GM23248 (cell line): ENCODE measurements at regions not wholly inside any gene's neighbourhood (a gene's known extent, or its start where the extent isn't known, plus 50 kb on each side); places are given as distances from the start of the nearest gene placed in this dataset.
"Not testable (repeated sequence)": the region's sequence is repeated elsewhere in the genome, so short reads cannot be mapped to it uniquely, and the experiment has no call there.

Experiments used
- DNase-seq: peaks from one replicate; pipeline ENCODE4 v3.0.0-alpha.2; 2015
- H2AFZ ChIP-seq: fragments of 200-600 bp; sonication (generic); 2 replicates; pipeline ENCODE4 v1.6.1; 2016; ENCODE audit warnings: antibody characterized with exemption
- H3F3A ChIP-seq: fragments of 200-600 bp; sonication (generic); 2 replicates; pipeline ENCODE4 v1.6.1; 2016; ENCODE audit warnings: mild to moderate bottlenecking, antibody characterized with exemption, mixed run types; ENCODE audit not compliant: insufficient read depth
- H3K27ac ChIP-seq: fragments of 200-600 bp; sonication (generic); 2 replicates; pipeline ENCODE4 v1.5.1; 2016; ENCODE audit warnings: mild to moderate bottlenecking
- H3K27me3 ChIP-seq: fragments of 200-600 bp; sonication (generic); replicated peaks from 2 replicates; pipeline ENCODE4 v1.6.1; 2016; ENCODE audit warnings: mild to moderate bottlenecking; ENCODE audit not compliant: insufficient read depth
- H3K36me3 ChIP-seq: fragments of 200-600 bp; sonication (generic); 2 replicates; pipeline ENCODE4 v1.6.1; 2016; ENCODE audit warnings: low read depth, mild to moderate bottlenecking
- H3K4me1 ChIP-seq: fragments of 200-600 bp; sonication (generic); 2 replicates; pipeline ENCODE4 v1.6.1; 2016; ENCODE audit warnings: mild to moderate bottlenecking; ENCODE audit not compliant: insufficient read depth
- H3K4me2 ChIP-seq: fragments of 200-600 bp; sonication (generic); one replicate; pipeline ENCODE4 v1.6.1; 2016; ENCODE audit warnings: mild to moderate bottlenecking; ENCODE audit not compliant: unreplicated experiment
- H3K4me3 ChIP-seq: fragments of 200-600 bp; sonication (generic); 2 replicates; pipeline ENCODE4 v1.5.1; 2016; ENCODE audit warnings: mild to moderate bottlenecking
- H3K79me2 ChIP-seq: fragments of 200-600 bp; sonication (generic); 2 replicates; pipeline ENCODE4 v1.6.1; 2016; ENCODE audit warnings: mild to moderate bottlenecking; ENCODE audit not compliant: insufficient read depth
- H3K9ac ChIP-seq: fragments of 200-600 bp; sonication (generic); 2 replicates; pipeline ENCODE4 v1.6.1; 2016; ENCODE audit warnings: mild to moderate bottlenecking
- H3K9me2 ChIP-seq: fragments of 200-600 bp; sonication (generic); 2 replicates; pipeline ENCODE4 v1.6.1; 2016; ENCODE audit warnings: mixed run types, mild to moderate bottlenecking, moderate library complexity; ENCODE audit not compliant: insufficient read depth
- H3K9me3 ChIP-seq: fragments of 200-600 bp; sonication (generic); one replicate; pipeline ENCODE4 v1.6.1; 2017; ENCODE audit warnings: low read depth
- H4K20me1 ChIP-seq: fragments of 200-600 bp; sonication (generic); 2 replicates; pipeline ENCODE4 v1.6.0; 2016; ENCODE audit not compliant: insufficient read depth
- EZH2 ChIP-seq: fragments of 200-600 bp; sonication (generic); IDR thresholded peaks from 2 replicates; pipeline ENCODE4 v1.6.1; 2018; ENCODE audit warnings: antibody characterized with exemption, mild to moderate bottlenecking; ENCODE audit not compliant: insufficient read depth, poor library complexity, severe bottlenecking
- EZH2phosphoT487 ChIP-seq: fragments of 200-600 bp; sonication (generic); IDR thresholded peaks from 2 replicates; pipeline ENCODE4 v1.6.1; 2018; ENCODE audit warnings: antibody characterized with exemption, moderate library complexity, mild to moderate bottlenecking, low read depth; ENCODE audit not compliant: insufficient read depth
- WGBS, 2 experiments: methylation state at CpG; one replicate each; pipeline ENCODE4 v1.1.6; 2015 to 2017; ENCODE audit warnings: low lambda C conversion rate in 2 of 2, low coverage in 1 of 2; ENCODE audit errors: missing lambda C conversion rate in 2 of 2; 5-methylcytosine and 5-hydroxymethylcytosine counted together
- in situ Hi-C: fragments of 300-500 bp; cut with MboI; formaldehyde crosslinking; loops from 2 replicates; pipeline ENCODE4 v1.15.0; 2020

GRCh38 chr9:82764061-82764668 is 298.8 kb downstream of the RASEF start:
- WGBS, 2 experiments: 26 to 31% methylated on average over 5 of the region's 5 CpGs
- H3K9me2 ChIP-seq: no peaks in the 10 kb centered on the region
- no peaks in the 10 kb centered on the region for H3K79me2 ChIP-seq
- no peak for DNase-seq
- no peak overlapping the region for H3K27ac ChIP-seq
- no peaks in the 10 kb centered on the region for H3K4me1 ChIP-seq
- H2AFZ ChIP-seq: no peak overlapping the region
- H3K9me3 ChIP-seq: no peaks in the 10 kb centered on the region
- H4K20me1 ChIP-seq: no peaks in the 10 kb centered on the region
- H3K9ac ChIP-seq: no peak overlapping the region
- no peak for TF ChIP-seq EZH2
- no peak for TF ChIP-seq EZH2phosphoT487
- no peaks in the 10 kb centered on the region for H3K27me3 ChIP-seq
- no peaks in the 10 kb centered on the region for H3K36me3 ChIP-seq
- in situ Hi-C loops: no loop called here
- no peak overlapping the region for H3K4me2 ChIP-seq
- no peaks in the 10 kb centered on the region for H3F3A ChIP-seq
- H3K4me3 ChIP-seq: no peak overlapping the region

- WGBS, 2 experiments: 62 to 65% methylated on average over 15 to 19 of the region's 20 CpGs
- H3K79me2 ChIP-seq, H3F3A ChIP-seq, H3K9me2 ChIP-seq, H2AFZ ChIP-seq, H3K27me3 ChIP-seq, H3K4me3 ChIP-seq, H4K20me1 ChIP-seq, H3K36me3 ChIP-seq, H3K9ac ChIP-seq, H3K27ac ChIP-seq, H3K4me1 ChIP-seq, in situ Hi-C loops, DNase-seq, H3K4me2 ChIP-seq, H3K9me3 ChIP-seq: not testable (repeated sequence)
Measured at GRCh38 chr9:82774707-82775231, 288.2 kb downstream of the RASEF start.

- DNase-seq: no peak
- no peaks in the 10 kb centered on the region for H3K36me3 ChIP-seq
- no peaks in the 10 kb centered on the region for H3F3A ChIP-seq
- no peaks in the 10 kb centered on the region for H4K20me1 ChIP-seq
- H3K27ac ChIP-seq: no peak overlapping the region
- H3K4me1 ChIP-seq: no peaks in the 10 kb centered on the region
- TF ChIP-seq EZH2phosphoT487 (no peak), EZH2 (no peak)
- H2AFZ ChIP-seq: no peak overlapping the region
- H3K9me2 ChIP-seq: no peaks in the 10 kb centered on the region
- no peaks in the 10 kb centered on the region for H3K9me3 ChIP-seq
- H3K79me2 ChIP-seq: no peaks in the 10 kb centered on the region
- in situ Hi-C loops: no loop called here
- no peaks in the 10 kb centered on the region for H3K27me3 ChIP-seq
- no peak overlapping the region for H3K9ac ChIP-seq
- no peak overlapping the region for H3K4me3 ChIP-seq
- no peak overlapping the region for H3K4me2 ChIP-seq
Measured at GRCh38 chr9:82776508-82776907, 286.4 kb downstream of the RASEF start.

- no peaks in the 10 kb centered on the region for H3K9me3 ChIP-seq
- no peaks in the 10 kb centered on the region for H3F3A ChIP-seq
- in situ Hi-C loops: no loop called here
- no peak for DNase-seq
- no peaks in the 10 kb centered on the region for H4K20me1 ChIP-seq
- no peak overlapping the region for H3K4me2 ChIP-seq
- no peak overlapping the region for H3K4me3 ChIP-seq
- H3K27ac ChIP-seq: no peak overlapping the region
- no peaks in the 10 kb centered on the region for H3K79me2 ChIP-seq
- H3K4me1 ChIP-seq: no peaks in the 10 kb centered on the region
- TF ChIP-seq EZH2 (no peak), EZH2phosphoT487 (no peak)
- no peak overlapping the region for H3K9ac ChIP-seq
- H3K27me3 ChIP-seq: no peaks in the 10 kb centered on the region
- no peaks in the 10 kb centered on the region for H3K9me2 ChIP-seq
- WGBS, 2 experiments: 12 to 15% methylated on average over 3 of the region's 3 CpGs
- H3K36me3 ChIP-seq: no peaks in the 10 kb centered on the region
- H2AFZ ChIP-seq: no peak overlapping the region
Measured at GRCh38 chr9:82777366-82777765, 285.6 kb downstream of the RASEF start.

- H3K4me1 ChIP-seq, H4K20me1 ChIP-seq, H3K79me2 ChIP-seq, DNase-seq, H3K4me2 ChIP-seq, H2AFZ ChIP-seq, H3K9ac ChIP-seq, in situ Hi-C loops, H3K27me3 ChIP-seq, H3K9me3 ChIP-seq, H3K9me2 ChIP-seq, H3K36me3 ChIP-seq, H3K4me3 ChIP-seq, H3K27ac ChIP-seq, H3F3A ChIP-seq: not testable (repeated sequence)
- WGBS, 2 experiments: 21% methylated on average over 4 of the region's 4 CpGs
Measured at GRCh38 chr9:82778923-82779322, 284.0 kb downstream of the RASEF start.
